ENCODE measurements at regions not wholly inside any gene's neighbourhood (a gene's known extent, or its start where the extent isn't known, plus 50 kb on each side); places are given as distances from the start of the nearest gene placed in this dataset.
"Not testable (repeated sequence)": the region's sequence is repeated elsewhere in the genome, so short reads cannot be mapped to it uniquely, and the experiment has no call there.

- no peak overlapping the region for H3K4me3 ChIP-seq (ENCODE audit: low read length)
- DNase-seq (ENCODE audit: low read depth) = no peak
- TF ChIP-seq CTCF (conservative IDR thresholded peaks at IDR 0.05; ENCODE audit: low read length) = no peak
These were observed 66.0 kb upstream of the OLIG3 start for GRCh38 chr6:137560184-137560563.

GRCh38 chr6:137568067-137568466 is 73.9 kb upstream of the OLIG3 start:
- DNase-seq (ENCODE audit: low read depth) = no peak
- TF ChIP-seq CTCF (conservative IDR thresholded peaks at IDR 0.05; ENCODE audit: low read length) = no peak
- no peak overlapping the region for H3K4me3 ChIP-seq (ENCODE audit: low read length)

GRCh38 chr6:137570393-137570792 is 76.2 kb upstream of the OLIG3 start:
- no peak overlapping the region for H3K4me3 ChIP-seq (ENCODE audit: low read length)
- DNase-seq (ENCODE audit: low read depth) = no peak
- no peak for TF ChIP-seq CTCF (conservative IDR thresholded peaks at IDR 0.05; ENCODE audit: low read length)

GRCh38 chr6:137571854-137572253 is 77.7 kb upstream of the OLIG3 start:
- H3K4me3 ChIP-seq (ENCODE audit: low read length) = no peak overlapping the region
- DNase-seq (ENCODE audit: low read depth) = peak; percentile 6
- peak; percentile 59 for TF ChIP-seq CTCF (conservative IDR thresholded peaks at IDR 0.05; ENCODE audit: low read length)

GRCh38 chr6:137573739-137574138 is 79.5 kb upstream of the OLIG3 start:
- H3K4me3 ChIP-seq (ENCODE audit: low read length) = no peak overlapping the region
- no peak for DNase-seq (ENCODE audit: low read depth)
- TF ChIP-seq CTCF (conservative IDR thresholded peaks at IDR 0.05; ENCODE audit: low read length) = no peak

GRCh38 chr6:137579612-137580011 is 85.4 kb upstream of the OLIG3 start:
- no peak for DNase-seq (ENCODE audit: low read depth)
- TF ChIP-seq CTCF (conservative IDR thresholded peaks at IDR 0.05; ENCODE audit: low read length) = no peak
- H3K4me3 ChIP-seq (ENCODE audit: low read length) = no peak overlapping the region

- no peak overlapping the region for H3K4me3 ChIP-seq (ENCODE audit: low read length)
- TF ChIP-seq CTCF (conservative IDR thresholded peaks at IDR 0.05; ENCODE audit: low read length) = no peak
- DNase-seq (ENCODE audit: low read depth) = no peak
These were observed 87.0 kb upstream of the OLIG3 start for GRCh38 chr6:137581019-137581707.

GRCh38 chr6:137583519-137583918 is 89.3 kb upstream of the OLIG3 start:
- DNase-seq (ENCODE audit: low read depth); H3K4me3 ChIP-seq (ENCODE audit: low read length): not testable (repeated sequence)

All from AG10803 (cell line).